Heart left ventricle (tissue), 16 donors: ENCODE measurements at regions not wholly inside any gene's neighbourhood (a gene's known extent, or its start where the extent isn't known, plus 50 kb on each side); places are given as distances from the start of the nearest gene placed in this dataset.

Source experiments
- ATAC-seq, 4 donors: fragments of 200-7000 bp; cut with Tn5 transposase; one replicate each; pipeline ENCODE4 v1.9.1; 2020 to 2022; ENCODE audit warnings: moderate library complexity in 4 of 4, mild to moderate bottlenecking in 3 of 4, moderate number of reproducible peaks in 1 of 4
- DNase-seq, 5 donors: peaks; one replicate each; pipeline ENCODE4 v3.0.0-alpha.2; 2020
- H3K27ac ChIP-seq, 12 donors: fragments of 200-600 bp; sonication (generic) in 4 of 12; one replicate each; pipeline versions ENCODE4 v1.5.0 to v1.8.0; 2016 to 2022; ENCODE audit warnings: mild to moderate bottlenecking in 2 of 12
- H3K27me3 ChIP-seq, 9 donors: fragments of 200-600 bp; sonication (generic) in 2 of 9; one replicate each; pipeline versions ENCODE4 v1.5.1 to v1.8.0; 2016 to 2022; ENCODE audit warnings: mild to moderate bottlenecking in 3 of 9
- H3K36me3 ChIP-seq, 9 donors: fragments of 200-600 bp; sonication (generic) in 2 of 9; one replicate each; pipeline versions ENCODE4 v1.5.0 to v1.8.0; 2018 to 2022; ENCODE audit warnings: mild to moderate bottlenecking in 2 of 9
- H3K4me1 ChIP-seq, 12 donors: fragments of 200-600 bp; sonication (generic) in 4 of 12; one replicate each; pipeline versions ENCODE4 v1.5.0 to v1.8.0; 2016 to 2022; ENCODE audit warnings: mild to moderate bottlenecking in 3 of 12
- H3K4me3 ChIP-seq, 12 donors: fragments of 200-600 bp; sonication (generic) in 4 of 12; one replicate each; pipeline versions ENCODE4 v1.5.0 to v1.8.0; 2017 to 2022; ENCODE audit warnings: mild to moderate bottlenecking in 9 of 12, moderate library complexity in 4 of 12
- H3K9me3 ChIP-seq, 12 donors: fragments of 200-600 bp; sonication (generic) in 4 of 12; one replicate each; pipeline versions ENCODE4 v1.5.0 to v1.8.0; 2016 to 2022; ENCODE audit warnings: mild to moderate bottlenecking in 1 of 12
- POLR2A ChIP-seq, 2 donors: fragments of 450-650 bp; IDR thresholded peaks; one replicate each; pipeline ENCODE4 v1.6.1; 2017; ENCODE audit warnings: antibody characterized with exemption in 2 of 2, mild to moderate bottlenecking in 2 of 2, moderate library complexity in 2 of 2
- WGBS, 4 donors: extraction: QIAGEN DNeasy Blood & Tissue Kit in 2 of 4; methylation state at CpG; one replicate each; pipeline versions ENCODE4 v1.1.5 to v1.1.7; 2013 to 2018; 5-methylcytosine and 5-hydroxymethylcytosine counted together
- intact Hi-C, 10 donors: fragments of 100-400 bp; cut with DNase I; formaldehyde crosslinking; loops; one replicate each; pipeline versions ENCODE4 v1.11.1 to v1.14.2; 2022
- TF ChIP-seq, protein P1 (sequence below), 12 donors: fragments of 200-600 bp; sonication (generic) in 4 of 12; IDR thresholded peaks; one replicate each; pipeline versions ENCODE4 v1.5.0 to v1.8.0; 2018 to 2022; ENCODE audit warnings: antibody characterized with exemption in 12 of 12, mild to moderate bottlenecking in 5 of 12
- donor health status: ischemic (EF 13 %, LVEDD 7.1; RV severe dilation, severe dysfunction).
- donor health status: healthy with polysubstance abuse.
- donor health status: DM: no; HTN: yes; CAD: no.
- donor health status: DM: no; HTN: no; CAD: no.
- donor health status: ischemic (EF 25% LVEDD 6.9; RV normal size, moderate dysfunction).
- donor health status: ischemic (EF 25% LVEDD 5.7; RV mildly dilated, moderate dysfunction).
- donor health status: healthy.
- donor health status: DM: yes; HTN: yes; CAD: no.
- donor health status: ischemic (EF 35%, LVEDD 5.7; RV mildly dilated, moderate dysfunction).
- donor health status: nonischemic (EF 11% LVEDD 7.7; RV severe dilation, severe dysfunction).
- donor health status: DM: yes; HTN: yes; CAD: no.
- donor health status: PGD.
- donor health status: ischemic (EF 29% LVEDD 5.4; RV normal size, mild dysfunction).
- donor health status: nonischemic (EF 23%, LVEDD 6.1; RV moderate dilation, normal function).

- no peaks in the 10 kb centered on the region for H3K9me3 ChIP-seq
- no peaks in the 10 kb centered on the region for H3K36me3 ChIP-seq
- intact Hi-C loops = no loop called here
- peaks cover 0 to 13% (median 8%) of the 10 kb centered on the region in 12 donors for H3K4me1 ChIP-seq
- peak in 2 of 4 donors; percentile 46 to 68 for ATAC-seq
- no peak for DNase-seq
- no peak for TF ChIP-seq POLR2A (IDR thresholded peaks at IDR 0.05)
- TF ChIP-seq, protein P1, sequence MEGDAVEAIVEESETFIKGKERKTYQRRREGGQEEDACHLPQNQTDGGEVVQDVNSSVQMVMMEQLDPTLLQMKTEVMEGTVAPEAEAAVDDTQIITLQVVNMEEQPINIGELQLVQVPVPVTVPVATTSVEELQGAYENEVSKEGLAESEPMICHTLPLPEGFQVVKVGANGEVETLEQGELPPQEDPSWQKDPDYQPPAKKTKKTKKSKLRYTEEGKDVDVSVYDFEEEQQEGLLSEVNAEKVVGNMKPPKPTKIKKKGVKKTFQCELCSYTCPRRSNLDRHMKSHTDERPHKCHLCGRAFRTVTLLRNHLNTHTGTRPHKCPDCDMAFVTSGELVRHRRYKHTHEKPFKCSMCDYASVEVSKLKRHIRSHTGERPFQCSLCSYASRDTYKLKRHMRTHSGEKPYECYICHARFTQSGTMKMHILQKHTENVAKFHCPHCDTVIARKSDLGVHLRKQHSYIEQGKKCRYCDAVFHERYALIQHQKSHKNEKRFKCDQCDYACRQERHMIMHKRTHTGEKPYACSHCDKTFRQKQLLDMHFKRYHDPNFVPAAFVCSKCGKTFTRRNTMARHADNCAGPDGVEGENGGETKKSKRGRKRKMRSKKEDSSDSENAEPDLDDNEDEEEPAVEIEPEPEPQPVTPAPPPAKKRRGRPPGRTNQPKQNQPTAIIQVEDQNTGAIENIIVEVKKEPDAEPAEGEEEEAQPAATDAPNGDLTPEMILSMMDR (IDR thresholded peaks at IDR 0.05) = no peak
- no peak overlapping the region for H3K4me3 ChIP-seq
- H3K27ac ChIP-seq = peak overlapping the region in 5 of 12 donors; percentile 4 to 39 (median 25)
- 2 to 25% (median 7%) methylated on average over 1 of the region's 1 CpG for WGBS, 4 donors
- no peaks in the 10 kb centered on the region for H3K27me3 ChIP-seq
These were observed 261.0 kb downstream of the PYDC2 start for GRCh38 chr3:191721990-191722389.

DNA sequence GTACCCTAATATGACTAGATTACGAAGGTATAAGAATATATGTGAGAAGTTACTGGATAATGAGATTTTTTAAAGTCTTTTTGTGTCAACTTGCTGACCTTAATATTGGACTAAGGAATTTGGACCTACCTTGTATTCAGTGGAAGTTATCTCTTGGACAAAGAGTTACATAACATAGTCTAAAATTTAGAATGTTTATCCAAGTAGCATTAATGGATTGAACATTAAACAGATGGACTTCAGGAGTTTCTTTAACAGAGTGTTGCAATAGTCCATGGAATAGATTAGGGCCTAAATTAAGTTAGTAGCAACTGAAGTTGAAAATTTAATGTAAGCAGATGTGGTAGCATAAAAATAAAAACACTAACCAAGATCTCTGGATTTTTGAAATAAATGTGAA lies 266.4 kb downstream of the PYDC2 start:
- H3K36me3 ChIP-seq = no peaks in the 10 kb centered on the region
- H3K9me3 ChIP-seq = no peaks in the 10 kb centered on the region
- peaks cover 0 to under 1% (median 0%) of the 10 kb centered on the region in 12 donors for H3K4me1 ChIP-seq
- no peaks in the 10 kb centered on the region for H3K27me3 ChIP-seq
- intact Hi-C loops = no loop called here
- no peak for DNase-seq
- H3K27ac ChIP-seq = no peak overlapping the region
- no peak overlapping the region for H3K4me3 ChIP-seq
- TF ChIP-seq POLR2A (IDR thresholded peaks at IDR 0.05) = no peak
- TF ChIP-seq, protein P1 (IDR thresholded peaks at IDR 0.05) = no peak
- no peak for ATAC-seq
- WGBS, 4 donors = 81 to 90% (median 85%) methylated on average over 1 of the region's 1 CpG

DNA sequence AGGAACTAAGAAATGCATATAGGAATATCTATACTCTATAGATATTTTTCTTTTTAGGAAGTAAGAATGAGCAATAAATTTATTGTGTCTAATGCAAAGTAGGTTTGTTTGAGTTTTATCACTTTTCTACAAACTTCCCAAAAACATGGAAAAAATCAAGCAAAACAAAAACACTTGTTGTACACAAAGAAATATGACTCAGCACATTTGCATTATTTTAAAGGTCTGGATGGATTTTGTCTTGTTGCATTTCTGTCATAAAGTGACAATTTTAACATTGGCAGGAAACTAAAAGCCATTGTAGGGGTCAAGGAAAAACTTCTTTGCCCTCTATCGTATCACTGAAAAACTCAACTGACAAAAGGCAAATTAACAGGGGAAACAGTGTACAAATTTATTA lies 267.2 kb downstream of the PYDC2 start:
- H3K4me1 ChIP-seq = no peaks in the 10 kb centered on the region
- intact Hi-C loops = no loop called here
- no peaks in the 10 kb centered on the region for H3K36me3 ChIP-seq
- TF ChIP-seq POLR2A (IDR thresholded peaks at IDR 0.05) = no peak
- TF ChIP-seq, protein P1 (IDR thresholded peaks at IDR 0.05) = no peak
- H3K9me3 ChIP-seq = no peaks in the 10 kb centered on the region
- H3K4me3 ChIP-seq = no peak overlapping the region
- 72 to 94% (median 90%) methylated on average over 1 of the region's 1 CpG for WGBS, 4 donors
- H3K27me3 ChIP-seq = no peaks in the 10 kb centered on the region
- no peak overlapping the region for H3K27ac ChIP-seq
- DNase-seq (no peak), ATAC-seq (no peak)

- Histone ChIP-seq H3K27me3 (no peaks in the 10 kb centered on the region), H3K4me1 (no peaks in the 10 kb centered on the region), H3K36me3 (no peaks in the 10 kb centered on the region), H3K9me3 (peaks cover 0 to 43% (median 2%) of the 10 kb centered on the region in 12 donors), H3K4me3 (no peak overlapping the region), H3K27ac (no peak overlapping the region)
- TF ChIP-seq, protein P1 (IDR thresholded peaks at IDR 0.05) = no peak
- no peak for TF ChIP-seq POLR2A (IDR thresholded peaks at IDR 0.05)
- DNase-seq (no peak), ATAC-seq (no peak)
- intact Hi-C loops = no loop called here
- WGBS, 4 donors = 67 to 86% (median 70%) methylated on average over 1 of the region's 1 CpG
These were observed 276.8 kb downstream of the PYDC2 start for GRCh38 chr3:191737742-191738141.
